ENCODE measurements at regions not wholly inside any gene's neighbourhood (a gene's known extent, or its start where the extent isn't known, plus 50 kb on each side); places are given as distances from the start of the nearest gene placed in this dataset.

DNA sequence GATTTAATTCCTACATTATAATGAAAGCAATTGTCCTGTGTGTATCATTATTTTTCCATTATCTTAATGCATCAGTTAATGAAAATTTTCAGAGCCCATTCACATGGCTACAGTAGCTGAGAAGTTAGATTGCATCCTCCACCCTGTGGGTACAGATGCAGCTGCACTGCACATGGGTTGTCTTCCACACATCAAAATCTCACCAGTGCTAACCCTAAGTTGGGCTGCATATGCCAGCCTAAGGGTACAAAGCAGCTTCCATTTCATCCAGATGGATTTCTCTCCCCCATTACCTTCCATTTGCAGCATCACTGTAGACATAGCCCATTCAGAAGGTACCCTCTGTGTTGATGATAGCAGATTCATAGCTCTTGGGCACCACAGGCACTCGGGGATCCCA lies 74.7 kb upstream of the WDR11 start (continued):
- TF ChIP-seq, protein P1, sequence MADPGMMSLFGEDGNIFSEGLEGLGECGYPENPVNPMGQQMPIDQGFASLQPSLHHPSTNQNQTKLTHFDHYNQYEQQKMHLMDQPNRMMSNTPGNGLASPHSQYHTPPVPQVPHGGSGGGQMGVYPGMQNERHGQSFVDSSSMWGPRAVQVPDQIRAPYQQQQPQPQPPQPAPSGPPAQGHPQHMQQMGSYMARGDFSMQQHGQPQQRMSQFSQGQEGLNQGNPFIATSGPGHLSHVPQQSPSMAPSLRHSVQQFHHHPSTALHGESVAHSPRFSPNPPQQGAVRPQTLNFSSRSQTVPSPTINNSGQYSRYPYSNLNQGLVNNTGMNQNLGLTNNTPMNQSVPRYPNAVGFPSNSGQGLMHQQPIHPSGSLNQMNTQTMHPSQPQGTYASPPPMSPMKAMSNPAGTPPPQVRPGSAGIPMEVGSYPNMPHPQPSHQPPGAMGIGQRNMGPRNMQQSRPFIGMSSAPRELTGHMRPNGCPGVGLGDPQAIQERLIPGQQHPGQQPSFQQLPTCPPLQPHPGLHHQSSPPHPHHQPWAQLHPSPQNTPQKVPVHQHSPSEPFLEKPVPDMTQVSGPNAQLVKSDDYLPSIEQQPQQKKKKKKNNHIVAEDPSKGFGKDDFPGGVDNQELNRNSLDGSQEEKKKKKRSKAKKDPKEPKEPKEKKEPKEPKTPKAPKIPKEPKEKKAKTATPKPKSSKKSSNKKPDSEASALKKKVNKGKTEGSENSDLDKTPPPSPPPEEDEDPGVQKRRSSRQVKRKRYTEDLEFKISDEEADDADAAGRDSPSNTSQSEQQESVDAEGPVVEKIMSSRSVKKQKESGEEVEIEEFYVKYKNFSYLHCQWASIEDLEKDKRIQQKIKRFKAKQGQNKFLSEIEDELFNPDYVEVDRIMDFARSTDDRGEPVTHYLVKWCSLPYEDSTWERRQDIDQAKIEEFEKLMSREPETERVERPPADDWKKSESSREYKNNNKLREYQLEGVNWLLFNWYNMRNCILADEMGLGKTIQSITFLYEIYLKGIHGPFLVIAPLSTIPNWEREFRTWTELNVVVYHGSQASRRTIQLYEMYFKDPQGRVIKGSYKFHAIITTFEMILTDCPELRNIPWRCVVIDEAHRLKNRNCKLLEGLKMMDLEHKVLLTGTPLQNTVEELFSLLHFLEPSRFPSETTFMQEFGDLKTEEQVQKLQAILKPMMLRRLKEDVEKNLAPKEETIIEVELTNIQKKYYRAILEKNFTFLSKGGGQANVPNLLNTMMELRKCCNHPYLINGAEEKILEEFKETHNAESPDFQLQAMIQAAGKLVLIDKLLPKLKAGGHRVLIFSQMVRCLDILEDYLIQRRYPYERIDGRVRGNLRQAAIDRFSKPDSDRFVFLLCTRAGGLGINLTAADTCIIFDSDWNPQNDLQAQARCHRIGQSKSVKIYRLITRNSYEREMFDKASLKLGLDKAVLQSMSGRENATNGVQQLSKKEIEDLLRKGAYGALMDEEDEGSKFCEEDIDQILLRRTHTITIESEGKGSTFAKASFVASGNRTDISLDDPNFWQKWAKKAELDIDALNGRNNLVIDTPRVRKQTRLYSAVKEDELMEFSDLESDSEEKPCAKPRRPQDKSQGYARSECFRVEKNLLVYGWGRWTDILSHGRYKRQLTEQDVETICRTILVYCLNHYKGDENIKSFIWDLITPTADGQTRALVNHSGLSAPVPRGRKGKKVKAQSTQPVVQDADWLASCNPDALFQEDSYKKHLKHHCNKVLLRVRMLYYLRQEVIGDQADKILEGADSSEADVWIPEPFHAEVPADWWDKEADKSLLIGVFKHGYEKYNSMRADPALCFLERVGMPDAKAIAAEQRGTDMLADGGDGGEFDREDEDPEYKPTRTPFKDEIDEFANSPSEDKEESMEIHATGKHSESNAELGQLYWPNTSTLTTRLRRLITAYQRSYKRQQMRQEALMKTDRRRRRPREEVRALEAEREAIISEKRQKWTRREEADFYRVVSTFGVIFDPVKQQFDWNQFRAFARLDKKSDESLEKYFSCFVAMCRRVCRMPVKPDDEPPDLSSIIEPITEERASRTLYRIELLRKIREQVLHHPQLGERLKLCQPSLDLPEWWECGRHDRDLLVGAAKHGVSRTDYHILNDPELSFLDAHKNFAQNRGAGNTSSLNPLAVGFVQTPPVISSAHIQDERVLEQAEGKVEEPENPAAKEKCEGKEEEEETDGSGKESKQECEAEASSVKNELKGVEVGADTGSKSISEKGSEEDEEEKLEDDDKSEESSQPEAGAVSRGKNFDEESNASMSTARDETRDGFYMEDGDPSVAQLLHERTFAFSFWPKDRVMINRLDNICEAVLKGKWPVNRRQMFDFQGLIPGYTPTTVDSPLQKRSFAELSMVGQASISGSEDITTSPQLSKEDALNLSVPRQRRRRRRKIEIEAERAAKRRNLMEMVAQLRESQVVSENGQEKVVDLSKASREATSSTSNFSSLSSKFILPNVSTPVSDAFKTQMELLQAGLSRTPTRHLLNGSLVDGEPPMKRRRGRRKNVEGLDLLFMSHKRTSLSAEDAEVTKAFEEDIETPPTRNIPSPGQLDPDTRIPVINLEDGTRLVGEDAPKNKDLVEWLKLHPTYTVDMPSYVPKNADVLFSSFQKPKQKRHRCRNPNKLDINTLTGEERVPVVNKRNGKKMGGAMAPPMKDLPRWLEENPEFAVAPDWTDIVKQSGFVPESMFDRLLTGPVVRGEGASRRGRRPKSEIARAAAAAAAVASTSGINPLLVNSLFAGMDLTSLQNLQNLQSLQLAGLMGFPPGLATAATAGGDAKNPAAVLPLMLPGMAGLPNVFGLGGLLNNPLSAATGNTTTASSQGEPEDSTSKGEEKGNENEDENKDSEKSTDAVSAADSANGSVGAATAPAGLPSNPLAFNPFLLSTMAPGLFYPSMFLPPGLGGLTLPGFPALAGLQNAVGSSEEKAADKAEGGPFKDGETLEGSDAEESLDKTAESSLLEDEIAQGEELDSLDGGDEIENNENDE (IDR thresholded peaks at IDR 0.05; ENCODE audit: insufficient replicate concordance, low read length), result no peak
- TF ChIP-seq CTBP2 (IDR thresholded peaks at IDR 0.05; ENCODE audit: borderline replicate concordance, insufficient read depth, insufficient read length, low read length), result no peak
- TF ChIP-seq BRCA1 (IDR thresholded peaks at IDR 0.05; ENCODE audit: low read depth, low read length), result no peak
- TF ChIP-seq E2F6 (IDR thresholded peaks at IDR 0.05), result no peak
- TF ChIP-seq POU5F1 (IDR thresholded peaks at IDR 0.05; ENCODE audit: low read depth, low read length), result no peak
- TF ChIP-seq NANOG (IDR thresholded peaks at IDR 0.05; ENCODE audit: insufficient read depth, low read depth, low read length, poor library complexity, severe bottlenecking), result no peak

All from H1 (cell line).